SW480 (cell line): ENCODE measurements at regions not wholly inside any gene's neighbourhood (a gene's known extent, or its start where the extent isn't known, plus 50 kb on each side); places are given as distances from the start of the nearest gene placed in this dataset.

Source experiments
- DNase-seq: peaks from one replicate; pipeline ENCODE4 v3.0.0-alpha.2; 2016; ENCODE audit warnings: low spot score

- no peak for DNase-seq
Observed at GRCh38 chr1:5659606-5660005, 332.6 kb downstream of the NPHP4 start.

- DNase-seq: peak; percentile 54
Observed at GRCh38 chr1:5658340-5659316, 333.6 kb downstream of the NPHP4 start.

GRCh38 chr1:5651964-5652821 lies 340.0 kb downstream of the NPHP4 start:
- no peak for DNase-seq

GRCh38 chr1:5651473-5651872 lies 340.8 kb downstream of the NPHP4 start:
- DNase-seq: no peak

GRCh38 chr1:5651027-5651410 lies 341.2 kb downstream of the NPHP4 start:
- no peak for DNase-seq

- DNase-seq: no peak
Observed at GRCh38 chr1:5650283-5651026, 341.8 kb downstream of the NPHP4 start.

GRCh38 chr1:5649795-5650194 lies 342.4 kb downstream of the NPHP4 start:
- DNase-seq: no peak

GRCh38 chr1:5649166-5649551 lies 343.1 kb downstream of the NPHP4 start:
- no peak for DNase-seq

GRCh38 chr1:5648410-5649165 lies 343.6 kb downstream of the NPHP4 start:
- no peak for DNase-seq

GRCh38 chr1:5647234-5647633 lies 345.0 kb downstream of the NPHP4 start:
- DNase-seq: no peak

- no peak for DNase-seq
Observed at GRCh38 chr1:5646486-5647149, 345.6 kb downstream of the NPHP4 start.

- DNase-seq: no peak
Observed at GRCh38 chr1:5645929-5646328, 346.3 kb downstream of the NPHP4 start.

- no peak for DNase-seq
Observed at GRCh38 chr1:5645135-5645399, 347.2 kb downstream of the NPHP4 start.

GRCh38 chr1:5644281-5645134 lies 347.7 kb downstream of the NPHP4 start:
- no peak for DNase-seq

- no peak for DNase-seq
Observed at GRCh38 chr1:5643360-5644107, 348.7 kb downstream of the NPHP4 start.

GRCh38 chr1:5640845-5641244 lies 351.4 kb downstream of the NPHP4 start:
- DNase-seq: no peak

- no peak for DNase-seq
Observed at GRCh38 chr1:5639106-5639722, 353.0 kb downstream of the NPHP4 start.

- DNase-seq: no peak
Observed at GRCh38 chr1:5638582-5638981, 353.6 kb downstream of the NPHP4 start.

GRCh38 chr1:5637171-5637570 lies 355.1 kb downstream of the NPHP4 start:
- DNase-seq: peak; percentile 25
